Activated CD4-positive, CD25-positive, alpha-beta regulatory T cell treated with anti-CD3 and anti-CD28 coated beads, Interleukin-2, amount 50 U/mL, for 16 hours (primary cell): ENCODE measurements at regions not wholly inside any gene's neighbourhood (a gene's known extent, or its start where the extent isn't known, plus 50 kb on each side); places are given as distances from the start of the nearest gene placed in this dataset.

Experiments
- DNase-seq: peaks from one replicate; pipeline ENCODE4 v3.0.0-alpha.2; 2020; ENCODE audit warnings: low read depth, low spot score

DNA sequence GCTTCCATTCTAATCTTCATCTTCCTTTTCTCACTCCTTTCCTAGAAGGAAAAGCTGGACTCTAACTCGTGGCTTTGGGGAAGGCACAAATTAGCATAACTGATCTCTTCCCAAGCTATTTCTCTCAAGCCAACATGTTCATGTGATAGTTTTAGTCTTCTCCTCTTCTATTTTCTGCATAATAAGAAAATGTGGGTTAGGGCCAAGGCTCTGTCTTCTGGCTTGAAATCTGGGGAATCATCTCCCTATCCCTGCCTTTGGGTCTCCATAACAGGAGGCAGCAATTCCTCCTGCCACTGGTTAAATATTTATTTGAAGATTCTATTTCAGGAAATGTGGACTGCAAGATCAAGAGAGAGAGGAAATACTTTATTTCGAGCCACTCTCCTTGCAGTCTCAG, 1669.6 kb downstream of the MAT2B start:
- no peak for DNase-seq

DNA sequence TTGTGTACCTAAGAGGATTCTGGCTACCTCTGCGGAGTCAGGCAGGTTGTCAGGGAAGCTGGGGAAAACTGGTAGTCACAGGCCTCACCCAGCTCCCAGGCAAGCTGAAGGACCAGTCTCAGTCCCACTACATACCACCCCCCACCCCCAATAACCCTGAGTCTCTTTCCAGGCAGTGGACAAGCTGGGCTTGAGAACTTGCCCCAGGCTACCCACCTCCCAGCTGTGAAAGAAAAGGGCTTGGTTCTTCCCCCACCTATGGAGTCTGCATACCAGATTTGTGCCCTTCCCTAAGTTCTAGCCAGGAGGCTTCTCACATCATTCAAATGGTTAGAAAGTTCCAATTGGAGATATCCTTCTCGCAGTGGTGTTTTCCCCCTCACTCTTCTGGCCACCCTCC, 1678.8 kb downstream of the MAT2B start:
- DNase-seq, result no peak

DNA sequence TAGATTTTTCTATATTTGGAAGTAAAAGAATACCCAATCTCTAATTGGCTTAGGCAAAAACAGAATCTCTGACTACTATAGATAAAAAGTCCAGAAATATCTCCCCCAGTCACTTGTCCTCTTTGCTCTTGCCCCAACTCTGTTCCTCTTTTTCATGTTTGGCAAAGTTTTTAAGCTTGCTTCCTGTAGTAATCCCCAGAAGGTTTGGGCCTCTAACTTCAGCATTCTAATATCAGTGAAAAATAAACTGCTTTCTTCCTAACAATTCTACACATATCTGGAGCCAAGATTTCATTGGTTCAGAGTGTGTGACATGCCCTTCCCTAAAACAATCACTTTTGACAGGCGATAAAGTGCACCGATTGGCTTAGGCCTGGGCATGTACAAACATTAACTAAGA, 1680.3 kb downstream of the MAT2B start:
- DNase-seq, result no peak

DNA sequence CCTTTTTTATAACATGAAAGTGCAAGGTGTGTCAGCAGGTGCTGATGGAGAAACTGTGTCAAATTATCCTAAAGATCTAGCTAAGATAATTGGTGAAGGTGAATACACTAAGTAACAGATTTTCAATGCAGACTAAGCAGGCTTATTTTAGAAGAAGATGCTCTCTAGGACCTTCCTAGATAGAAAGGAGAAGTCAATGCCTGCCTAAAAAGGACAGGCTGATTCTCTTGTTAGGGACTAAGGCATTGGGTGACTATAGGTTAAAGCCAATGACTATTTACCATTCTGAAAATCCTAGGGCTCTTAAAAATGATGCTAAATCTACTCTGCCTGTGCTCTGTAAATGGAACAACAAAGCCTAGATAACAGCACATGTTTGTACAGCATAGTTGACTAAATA, 1682.4 kb downstream of the MAT2B start:
- DNase-seq, result no peak

DNA sequence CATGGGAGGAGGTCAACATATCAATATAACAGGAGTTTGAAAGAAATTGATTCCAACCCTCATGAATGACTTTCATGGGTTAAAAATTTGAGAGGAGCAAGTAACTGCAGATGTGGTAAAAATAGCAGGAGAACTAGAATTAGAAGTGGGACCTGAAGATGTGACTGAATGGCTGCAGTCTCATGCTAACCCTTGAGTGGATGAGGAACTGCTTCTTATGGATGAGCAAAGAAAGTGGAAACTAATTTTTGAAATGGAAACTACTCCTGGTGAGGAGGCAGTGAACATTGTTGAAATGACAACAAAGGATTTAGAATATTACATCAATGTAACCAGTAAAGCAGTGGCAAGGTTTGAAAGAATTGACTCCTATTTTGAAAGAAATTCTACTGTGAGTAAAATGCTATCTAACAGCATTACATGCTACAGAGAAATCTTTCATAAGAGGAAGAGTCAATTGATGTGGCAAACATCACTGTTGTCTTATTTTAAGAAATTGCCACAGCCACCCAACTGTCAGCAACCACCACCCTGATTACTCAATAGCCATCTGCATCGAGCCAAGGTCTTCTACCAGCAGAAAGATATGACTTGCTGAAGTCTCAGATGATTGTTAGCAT, 1683.2 kb downstream of the MAT2B start:
- DNase-seq, result no peak

DNA sequence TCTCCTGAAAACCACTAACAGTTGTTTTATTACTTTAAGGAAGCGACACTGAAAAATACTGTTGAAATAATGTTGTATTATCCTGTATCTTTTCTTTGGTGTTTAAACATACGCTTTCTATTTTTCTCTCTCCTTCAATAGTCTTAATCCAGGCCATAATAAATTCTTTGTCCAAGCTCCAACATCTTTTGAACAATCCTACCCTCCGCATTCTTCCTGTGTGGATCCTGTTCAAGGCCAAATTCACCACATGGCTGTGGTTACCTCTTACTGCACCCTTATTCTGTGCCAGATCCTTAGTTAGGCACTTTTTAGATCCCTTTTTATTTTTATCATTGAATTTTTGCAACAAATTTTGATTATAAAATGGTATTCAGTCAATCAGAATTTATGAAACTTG, 1691.5 kb downstream of the MAT2B start:
- DNase-seq, result no peak

DNA sequence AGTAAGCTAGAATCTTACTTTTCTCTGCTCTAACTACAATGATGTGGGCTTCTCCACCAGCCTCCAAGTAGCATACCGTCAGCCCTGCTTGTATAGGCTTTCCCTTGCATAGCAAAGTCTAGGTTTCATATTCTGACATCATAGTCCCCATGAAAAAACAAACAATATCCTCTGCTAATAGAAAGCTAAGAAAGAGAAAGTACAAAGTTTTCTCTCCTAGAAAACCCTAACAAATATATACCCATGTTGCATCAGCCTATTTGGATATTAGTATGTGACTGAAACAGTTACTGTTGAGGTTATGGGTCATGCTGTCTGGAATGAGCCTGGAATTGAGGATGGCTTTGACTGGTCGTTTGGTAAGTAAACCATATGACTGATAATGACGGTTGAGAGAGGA, 1696.0 kb downstream of the MAT2B start:
- DNase-seq, result no peak

DNA sequence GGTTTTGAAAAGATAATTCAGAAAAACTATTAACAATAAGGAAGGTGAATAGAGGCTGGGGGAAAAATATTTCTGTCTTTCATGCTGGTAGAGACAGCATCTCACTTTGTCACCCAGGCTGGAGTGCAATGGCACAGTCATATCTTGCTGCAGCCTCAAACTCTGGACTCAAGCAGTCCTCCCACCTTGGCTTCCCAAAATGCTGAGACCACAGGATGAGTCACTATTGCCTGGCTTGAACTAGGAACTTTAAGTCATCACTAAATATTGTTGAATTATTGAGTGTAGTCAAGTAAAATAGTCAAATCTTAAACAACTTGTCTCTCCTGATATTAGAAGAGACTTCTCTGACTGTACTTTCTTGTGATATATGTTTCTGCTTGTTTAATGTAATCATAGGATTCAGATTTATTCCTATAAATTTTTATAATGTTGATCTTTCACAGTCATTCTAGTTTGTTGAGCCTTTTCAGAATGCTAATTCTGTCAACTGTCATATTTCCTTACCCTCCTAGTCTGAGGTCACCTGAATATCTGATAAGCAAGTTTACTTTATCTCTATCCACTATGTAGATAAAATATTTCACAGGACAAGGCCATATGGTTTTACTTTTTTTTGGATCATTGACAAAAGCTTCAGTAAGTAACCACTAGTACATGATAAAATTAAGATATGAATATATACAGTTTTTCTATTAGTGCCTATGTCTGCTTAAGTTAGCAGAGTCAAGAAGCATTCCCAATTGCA, 1696.5 kb downstream of the MAT2B start:
- no peak for DNase-seq

DNA sequence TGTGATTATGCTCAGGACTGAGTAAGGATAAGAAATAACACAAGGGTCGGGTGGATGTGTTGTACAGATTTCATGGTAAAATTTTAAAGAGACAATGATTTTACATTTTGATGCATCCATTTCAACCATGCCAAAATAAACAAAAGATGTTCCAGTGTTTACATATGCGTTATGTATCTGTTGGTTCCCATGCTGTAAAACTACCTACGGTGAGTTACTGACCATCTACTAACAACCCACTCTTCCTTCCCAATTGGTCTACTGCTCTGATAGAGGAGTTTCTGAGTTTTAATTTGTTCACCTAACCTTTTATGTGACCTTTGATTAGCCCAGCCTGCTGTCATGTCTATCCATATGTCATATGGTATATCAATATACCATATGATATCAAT, 1697.1 kb downstream of the MAT2B start:
- no peak for DNase-seq

DNA sequence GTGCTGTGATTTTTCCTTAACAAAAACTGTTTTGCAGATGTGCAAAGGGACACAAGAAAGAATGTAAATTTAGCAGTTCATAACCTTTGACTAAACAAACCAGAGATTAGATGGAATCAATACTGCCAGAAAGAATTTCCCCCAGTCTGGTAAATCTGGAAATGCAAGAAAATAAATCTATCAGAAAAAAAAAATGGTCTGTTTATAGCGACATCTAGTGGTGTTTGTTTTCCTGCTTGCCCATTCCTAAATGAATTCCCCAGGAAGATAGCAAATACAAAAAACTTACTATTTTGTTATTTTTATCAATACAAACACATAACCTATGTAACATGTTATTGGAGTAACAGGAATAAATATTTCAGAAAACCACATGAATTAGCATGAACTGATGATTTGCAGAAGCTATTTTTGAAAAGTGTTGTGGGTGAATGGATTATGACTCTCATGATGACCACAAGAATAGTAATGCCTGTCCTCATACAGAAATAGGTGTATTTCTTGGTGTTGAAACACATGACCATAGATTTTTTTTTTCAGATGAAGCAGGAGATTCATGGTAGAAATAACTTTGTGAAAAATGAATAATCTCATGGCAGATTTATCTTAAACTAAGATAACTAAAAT, 1703.8 kb downstream of the MAT2B start:
- DNase-seq, result no peak

DNA sequence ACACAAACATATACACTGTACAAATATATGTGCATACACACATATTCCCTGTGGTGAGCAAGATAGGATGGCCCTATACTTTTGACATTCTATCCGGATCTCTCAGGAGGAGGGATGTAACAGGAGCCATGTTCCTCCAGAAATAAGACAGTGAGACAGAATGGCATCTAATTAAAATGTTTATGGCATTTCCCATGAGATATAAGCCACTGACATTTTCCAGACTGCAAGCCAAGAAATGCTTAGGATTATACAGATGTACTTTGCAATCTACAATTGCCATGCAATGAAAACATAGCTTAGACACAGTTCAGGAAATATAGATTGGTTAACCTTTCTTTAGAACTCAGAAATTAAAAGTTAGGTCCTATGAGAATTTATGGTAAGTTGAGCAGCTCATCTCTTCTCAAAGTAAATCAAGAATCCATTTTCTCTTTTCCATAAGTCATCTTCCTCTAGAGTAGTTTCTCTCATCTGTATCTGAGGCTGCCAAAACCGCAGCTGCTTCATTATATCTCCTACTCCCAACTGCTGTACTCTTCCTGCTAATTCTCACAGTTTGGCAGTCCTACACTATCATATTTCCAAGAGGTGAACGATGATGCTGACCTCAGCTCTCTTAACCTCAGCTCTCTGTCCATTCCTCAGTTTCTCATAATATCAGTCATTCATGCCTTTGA, 1719.1 kb downstream of the MAT2B start:
- DNase-seq, result no peak

DNA sequence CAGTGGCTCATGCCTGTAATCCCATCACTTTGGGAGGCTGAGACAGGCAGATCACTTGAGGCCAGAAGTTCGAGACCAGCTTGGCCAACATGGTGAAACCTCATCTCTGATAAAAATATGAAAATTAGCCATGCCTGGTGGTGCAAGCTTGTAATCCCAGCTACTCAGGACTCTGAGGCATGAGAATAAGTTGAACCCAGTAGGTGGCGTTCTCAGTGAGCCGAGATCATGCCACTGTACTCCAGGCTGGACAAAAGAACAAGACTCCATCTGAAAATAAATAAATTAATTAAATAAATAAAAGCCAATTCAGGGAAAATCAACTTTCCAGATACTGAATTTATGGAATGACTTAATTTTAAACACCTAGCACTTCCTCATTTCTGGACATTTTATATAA, 1722.1 kb downstream of the MAT2B start:
- DNase-seq, result no peak

DNA sequence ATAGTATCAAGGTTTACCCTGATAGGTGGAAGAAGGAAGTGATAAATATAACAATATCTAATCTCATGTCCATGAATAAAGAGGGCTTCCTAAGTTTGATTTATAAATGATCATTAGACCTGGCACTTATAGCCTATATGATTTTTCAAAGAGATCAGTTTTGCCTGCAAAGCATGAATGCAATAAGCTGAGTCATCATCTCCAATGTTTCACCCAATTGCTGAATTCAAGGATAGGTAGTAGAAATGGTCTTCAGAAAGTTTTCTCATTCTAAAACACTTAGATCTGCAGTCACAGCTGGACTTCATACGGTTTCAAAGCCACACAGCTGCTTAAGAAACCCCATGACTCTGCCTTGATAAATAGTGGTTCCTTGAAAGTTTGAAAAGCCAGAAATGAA, 1722.8 kb downstream of the MAT2B start:
- DNase-seq, result no peak

DNA sequence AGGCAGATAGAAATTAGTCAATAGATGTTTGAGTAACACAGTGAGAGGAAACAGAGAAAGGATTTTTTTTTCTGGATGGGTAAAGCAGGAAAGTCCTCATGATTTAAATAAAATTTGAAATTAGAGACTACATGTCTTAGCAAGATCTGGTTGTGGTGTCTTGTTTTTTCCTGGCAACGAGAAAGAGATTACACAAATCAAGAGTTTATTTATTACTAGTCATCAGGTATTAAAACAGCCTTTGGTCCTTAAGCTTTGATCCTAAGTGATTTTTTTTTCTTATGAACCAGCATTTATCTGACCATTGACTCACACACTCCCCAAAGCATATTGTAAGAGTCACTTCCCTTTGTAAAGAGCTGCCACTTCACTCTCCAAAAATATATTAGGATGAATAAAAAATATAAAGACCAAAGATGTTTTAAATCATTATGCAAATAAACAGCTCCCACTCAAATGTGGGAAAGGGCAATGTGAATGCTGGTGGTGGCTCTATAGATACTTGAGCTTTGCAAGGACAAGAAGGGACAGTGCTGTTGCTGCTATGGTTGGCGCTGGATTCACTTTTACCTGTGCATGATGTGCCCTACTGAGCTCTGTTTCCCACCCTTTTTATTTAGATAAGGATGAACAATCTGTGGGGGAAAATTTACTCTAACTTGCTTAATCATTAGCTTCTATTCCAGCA, 1726.5 kb downstream of the MAT2B start:
- no peak for DNase-seq

DNA sequence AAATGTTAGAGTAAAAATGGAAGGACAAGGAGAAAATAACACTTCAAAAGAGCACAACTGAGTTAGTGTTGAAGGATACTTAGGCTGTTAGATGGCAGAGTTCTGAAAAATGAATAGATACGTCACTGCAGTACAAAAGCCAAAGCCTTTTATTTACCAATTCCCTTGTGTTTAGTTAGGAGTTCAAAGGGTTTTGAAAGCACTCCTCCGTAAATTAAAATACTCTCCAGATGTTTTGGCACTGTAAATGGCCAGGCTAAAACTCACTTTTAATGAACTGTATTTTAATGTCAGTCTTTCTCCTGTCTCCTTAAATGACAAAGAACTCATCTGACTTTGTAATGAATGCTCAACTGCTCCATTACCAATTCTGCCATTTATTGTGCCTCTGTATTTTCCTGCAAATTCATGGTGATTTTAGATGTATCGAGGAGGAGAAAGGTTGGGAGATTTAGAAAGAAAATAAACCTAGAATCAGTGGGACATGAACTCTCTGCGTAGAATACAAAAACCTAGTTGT, 1727.2 kb downstream of the MAT2B start:
- DNase-seq, result no peak

DNA sequence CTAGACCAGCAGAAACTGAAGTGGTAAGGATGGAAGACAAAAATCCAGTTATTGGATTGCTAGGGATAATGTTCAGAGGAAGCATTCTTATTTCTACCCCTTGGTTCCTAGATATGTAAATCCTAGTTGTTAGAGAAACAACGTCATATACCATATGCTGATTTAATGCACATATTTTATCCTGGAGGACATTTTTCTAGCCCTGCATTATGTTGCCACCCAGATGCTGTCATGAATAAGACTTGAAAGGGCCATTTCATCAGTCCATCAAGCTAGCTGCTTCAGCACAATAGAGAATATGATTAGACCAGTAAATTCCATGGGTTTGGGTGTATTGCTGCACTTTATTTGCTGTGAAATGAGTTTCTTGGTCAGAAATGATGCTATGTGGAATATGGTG, 1736.4 kb downstream of the MAT2B start:
- no peak for DNase-seq

DNA sequence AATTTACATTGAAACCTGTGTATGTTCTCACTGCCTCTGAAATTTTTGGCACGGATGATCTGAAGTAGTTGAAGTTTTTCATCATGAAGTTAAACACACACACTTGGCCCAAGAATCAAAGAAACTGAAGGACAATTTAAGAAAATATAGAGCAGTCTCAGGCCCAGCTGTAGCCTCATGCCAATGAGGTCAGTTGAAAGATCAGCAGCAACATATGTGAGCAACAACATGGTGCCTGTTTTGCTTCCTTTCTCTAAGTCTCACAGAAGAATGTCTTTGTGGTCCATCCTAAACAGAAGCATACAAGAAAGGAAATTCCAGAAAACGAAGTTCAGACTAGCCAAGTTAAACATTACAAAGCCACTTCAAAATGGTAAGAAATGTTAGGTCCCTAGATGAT, 1737.2 kb downstream of the MAT2B start:
- no peak for DNase-seq

DNA sequence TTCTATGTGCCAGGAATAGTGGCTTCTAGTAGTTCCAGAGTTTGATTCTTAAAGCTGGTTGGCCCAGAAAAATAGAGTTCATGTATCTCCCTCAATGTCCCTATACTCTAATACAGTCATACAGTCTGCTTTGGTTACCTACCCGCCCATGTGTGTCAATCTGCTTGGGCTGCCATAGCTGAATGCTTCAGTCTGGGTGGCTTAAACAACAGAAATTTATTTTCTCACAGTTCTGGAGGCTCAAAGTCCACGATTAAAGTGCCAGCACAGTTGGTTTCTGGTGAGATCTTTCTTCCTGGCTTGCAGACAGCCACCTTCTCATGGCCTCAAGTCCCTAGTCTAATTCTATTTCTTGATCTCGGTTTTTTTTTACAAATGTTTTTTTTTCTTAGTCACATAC, 1739.0 kb downstream of the MAT2B start:
- DNase-seq, result no peak

DNA sequence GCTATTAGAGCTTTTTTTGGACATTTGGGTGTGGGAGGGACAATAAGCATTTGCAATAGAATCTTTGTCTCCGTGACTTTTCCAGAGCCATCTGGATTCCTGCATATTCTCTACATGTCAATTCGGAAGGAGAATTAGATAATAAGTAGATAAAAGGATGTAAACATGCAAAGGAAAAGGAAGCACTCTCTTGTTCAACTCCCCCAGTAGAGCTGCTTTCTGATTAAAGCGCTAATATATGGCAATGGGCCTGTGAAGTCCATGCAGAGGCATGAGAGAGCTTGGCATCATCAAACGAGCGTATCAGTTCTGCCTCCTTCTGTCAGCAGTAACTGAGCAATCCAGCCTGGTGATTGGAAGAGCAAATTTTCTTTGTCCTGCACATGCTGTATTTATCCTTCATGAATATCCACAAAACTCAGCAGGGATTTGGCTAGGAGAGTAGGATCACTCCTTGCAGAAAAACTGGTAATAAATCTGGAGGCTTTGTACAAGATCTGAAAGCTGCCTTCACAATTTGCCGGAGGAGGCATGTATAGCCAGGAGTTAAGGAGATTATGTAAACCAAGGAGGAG, 1752.9 kb downstream of the MAT2B start:
- DNase-seq, result no peak

DNA sequence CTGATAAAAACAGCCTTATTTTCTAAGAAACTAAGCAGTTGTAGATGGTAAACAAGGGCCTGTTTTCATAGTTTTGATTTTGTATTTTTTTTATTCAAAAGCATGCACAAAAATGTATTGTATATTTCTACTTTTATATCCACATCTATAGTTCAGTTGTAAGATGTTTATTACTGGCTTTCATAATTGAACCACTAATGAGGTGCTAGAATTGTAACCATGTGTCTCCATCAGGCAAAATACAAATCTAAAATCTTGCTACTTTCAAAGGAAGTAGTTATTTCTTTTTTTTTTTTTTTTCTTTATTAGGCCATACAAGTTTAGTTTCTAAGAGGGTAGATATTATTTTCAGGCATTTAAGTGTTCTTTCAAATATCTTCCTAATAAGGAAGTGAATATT, 1755.0 kb downstream of the MAT2B start:
- no peak for DNase-seq

DNA sequence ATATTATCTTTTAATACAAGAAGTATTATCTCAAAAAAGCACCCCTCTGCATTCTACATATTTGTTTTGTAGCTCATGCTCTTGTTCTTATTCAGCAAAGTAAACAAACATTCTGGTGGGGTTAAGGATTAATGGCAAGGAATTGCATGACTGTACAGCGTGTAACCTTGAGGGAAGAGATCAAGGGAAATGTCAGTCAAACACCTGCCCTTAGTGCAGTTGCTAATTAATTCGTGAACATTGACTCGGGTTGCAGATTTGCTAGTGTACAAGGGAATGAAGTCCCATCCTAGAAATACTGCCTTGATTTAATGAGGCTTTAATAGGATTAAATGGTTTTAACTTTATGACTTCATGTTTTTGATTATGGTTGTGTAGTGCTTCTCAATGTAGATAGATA, 1758.1 kb downstream of the MAT2B start:
- DNase-seq, result no peak

DNA sequence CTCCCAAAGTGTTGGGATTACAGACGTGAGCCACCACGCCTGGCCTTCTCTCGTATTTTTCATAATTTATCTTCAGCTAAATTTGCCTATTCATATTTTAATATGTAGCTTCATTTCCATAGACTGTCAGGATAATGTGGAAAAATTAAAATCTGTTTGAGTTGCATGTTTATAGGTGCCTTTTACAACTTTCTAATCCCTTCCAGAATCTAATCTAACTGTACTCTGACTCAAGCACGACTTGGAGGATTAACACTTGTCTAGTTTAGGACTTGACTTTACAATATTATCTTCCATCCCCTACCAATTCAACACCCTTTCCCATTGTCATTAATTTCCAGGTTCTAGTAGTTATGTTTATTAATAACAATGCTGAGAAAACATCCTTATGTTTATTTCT, 1761.5 kb downstream of the MAT2B start:
- DNase-seq, result no peak
